Epithelial cell of esophagus (primary cell): ENCODE measurements at regions not wholly inside any gene's neighbourhood (a gene's known extent, or its start where the extent isn't known, plus 50 kb on each side); places are given as distances from the start of the nearest gene placed in this dataset.

Source experiments
- DNase-seq: peaks from one replicate; pipeline ENCODE4 v3.0.0; 2010; ENCODE audit warnings: low read depth
- H3K4me3 ChIP-seq: 2 replicates; pipeline ENCODE4 v1.5.1; 2011; ENCODE audit warnings: mild to moderate bottlenecking, low read length, control low read depth
- TF ChIP-seq, protein P1 (sequence below): IDR thresholded peaks from 2 replicates; pipeline ENCODE4 v1.5.1; 2011; ENCODE audit warnings: low read depth, mild to moderate bottlenecking, low read length, control low read depth, inconsistent platforms; ENCODE audit not compliant: insufficient read depth; ENCODE audit errors: missing control alignments

DNA sequence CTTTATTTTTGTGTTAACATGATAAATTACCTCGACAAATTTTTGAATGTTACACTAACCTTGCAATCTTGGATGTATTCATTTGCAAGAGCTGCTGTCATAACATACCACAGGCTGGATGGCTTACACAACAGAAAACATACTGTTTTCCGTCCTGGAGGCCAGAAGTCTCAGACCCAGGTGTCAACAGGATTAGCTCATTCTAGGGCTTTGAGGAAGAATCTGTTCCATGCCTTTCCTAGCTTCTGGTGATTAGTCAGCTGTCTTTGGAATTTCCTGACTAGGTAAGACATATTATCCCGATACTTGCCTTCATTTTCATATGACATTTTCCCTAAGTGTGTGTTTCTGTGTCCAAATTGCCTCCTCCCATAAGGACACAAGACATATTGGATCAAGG is 188.6 kb upstream of the CDH19 start:
- TF ChIP-seq, protein P1, sequence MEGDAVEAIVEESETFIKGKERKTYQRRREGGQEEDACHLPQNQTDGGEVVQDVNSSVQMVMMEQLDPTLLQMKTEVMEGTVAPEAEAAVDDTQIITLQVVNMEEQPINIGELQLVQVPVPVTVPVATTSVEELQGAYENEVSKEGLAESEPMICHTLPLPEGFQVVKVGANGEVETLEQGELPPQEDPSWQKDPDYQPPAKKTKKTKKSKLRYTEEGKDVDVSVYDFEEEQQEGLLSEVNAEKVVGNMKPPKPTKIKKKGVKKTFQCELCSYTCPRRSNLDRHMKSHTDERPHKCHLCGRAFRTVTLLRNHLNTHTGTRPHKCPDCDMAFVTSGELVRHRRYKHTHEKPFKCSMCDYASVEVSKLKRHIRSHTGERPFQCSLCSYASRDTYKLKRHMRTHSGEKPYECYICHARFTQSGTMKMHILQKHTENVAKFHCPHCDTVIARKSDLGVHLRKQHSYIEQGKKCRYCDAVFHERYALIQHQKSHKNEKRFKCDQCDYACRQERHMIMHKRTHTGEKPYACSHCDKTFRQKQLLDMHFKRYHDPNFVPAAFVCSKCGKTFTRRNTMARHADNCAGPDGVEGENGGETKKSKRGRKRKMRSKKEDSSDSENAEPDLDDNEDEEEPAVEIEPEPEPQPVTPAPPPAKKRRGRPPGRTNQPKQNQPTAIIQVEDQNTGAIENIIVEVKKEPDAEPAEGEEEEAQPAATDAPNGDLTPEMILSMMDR = no peak

DNA sequence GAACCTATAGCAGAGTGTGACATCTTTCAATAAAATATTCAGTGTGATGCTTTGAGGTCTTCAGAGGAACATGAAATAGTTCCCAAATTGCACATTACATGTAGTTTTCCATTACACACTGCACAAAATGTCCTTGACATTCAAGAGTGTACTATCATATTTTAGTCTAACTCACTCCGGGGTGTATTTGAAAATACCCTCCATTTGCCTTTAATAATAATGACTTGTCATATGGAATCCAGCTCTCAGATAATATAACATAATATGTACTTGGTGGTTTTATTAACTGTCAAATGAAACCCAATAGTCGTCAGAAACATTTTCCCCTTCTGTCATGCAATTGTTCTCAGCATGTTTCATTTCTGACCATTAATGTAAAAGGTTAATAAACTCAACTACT is 176.7 kb upstream of the CDH19 start:
- H3K4me3 ChIP-seq = no peak overlapping the region
- DNase-seq = no peak
- TF ChIP-seq, protein P1 = no peak

More for the DNA sequence above, 188.6 kb upstream of the CDH19 start:
- H3K4me3 ChIP-seq = no peak overlapping the region
- peak; percentile 70 for DNase-seq

DNA sequence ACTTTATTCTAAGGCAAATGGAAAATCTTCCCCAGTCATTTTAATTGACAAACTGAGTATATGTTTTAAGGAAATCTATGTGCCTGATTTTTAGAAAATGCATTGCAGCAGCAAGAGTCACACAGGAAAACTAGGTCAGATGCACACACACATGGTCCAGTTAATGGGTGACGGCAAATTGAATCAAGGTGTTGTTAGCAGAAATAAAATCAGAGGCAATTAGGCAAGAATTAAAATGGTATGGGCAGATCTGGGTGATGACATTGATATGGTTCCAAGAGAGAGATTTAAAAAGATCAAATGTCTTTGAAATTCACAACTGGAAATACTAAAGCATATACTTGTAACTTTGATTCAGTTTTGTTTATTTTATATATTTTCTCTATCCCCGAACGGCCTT is 174.2 kb upstream of the CDH19 start:
- TF ChIP-seq, protein P1 = no peak
- H3K4me3 ChIP-seq = no peak overlapping the region
- no peak for DNase-seq

DNA sequence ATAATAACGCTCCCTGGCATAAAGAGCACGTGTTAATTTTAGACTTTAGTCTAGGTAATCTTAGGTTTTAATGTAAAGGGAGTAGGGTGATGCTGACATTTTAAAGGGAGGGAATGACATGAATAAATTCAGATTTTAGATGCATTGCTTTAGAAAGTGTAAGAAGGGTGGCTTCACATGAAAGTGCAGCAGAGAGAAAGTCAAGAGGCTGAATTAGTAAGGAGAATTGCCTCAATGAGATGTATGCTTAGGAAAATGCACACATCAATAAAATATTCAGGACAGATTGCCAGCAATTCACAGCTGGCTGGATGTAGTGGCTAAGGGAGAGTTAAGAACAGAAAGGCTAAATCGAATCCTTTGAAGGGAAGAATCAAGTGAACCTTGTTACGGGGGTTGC is 165.5 kb upstream of the CDH19 start:
- no peak for DNase-seq
- TF ChIP-seq, protein P1 = no peak
- no peak overlapping the region for H3K4me3 ChIP-seq

DNA sequence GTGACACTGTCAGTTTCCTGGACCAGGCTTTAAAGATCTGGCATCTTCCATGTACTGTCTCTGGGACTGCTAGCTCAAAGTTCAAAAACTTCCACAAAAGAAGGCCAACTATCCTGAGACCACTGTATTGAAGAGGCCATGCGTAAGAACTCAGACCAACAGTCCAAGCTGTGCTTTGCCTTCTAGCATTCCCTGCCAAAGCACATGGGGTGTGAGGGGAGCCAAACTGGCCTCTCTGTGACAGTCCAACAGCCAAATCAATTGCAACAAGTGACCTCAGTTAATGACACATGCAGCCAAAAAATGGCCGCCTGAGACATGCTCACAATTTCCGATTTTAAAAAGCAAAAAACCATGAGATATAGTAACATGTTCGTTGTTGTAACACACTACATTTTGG is 160.3 kb upstream of the CDH19 start:
- no peak for DNase-seq
- TF ChIP-seq, protein P1 = no peak
- no peak overlapping the region for H3K4me3 ChIP-seq

DNA sequence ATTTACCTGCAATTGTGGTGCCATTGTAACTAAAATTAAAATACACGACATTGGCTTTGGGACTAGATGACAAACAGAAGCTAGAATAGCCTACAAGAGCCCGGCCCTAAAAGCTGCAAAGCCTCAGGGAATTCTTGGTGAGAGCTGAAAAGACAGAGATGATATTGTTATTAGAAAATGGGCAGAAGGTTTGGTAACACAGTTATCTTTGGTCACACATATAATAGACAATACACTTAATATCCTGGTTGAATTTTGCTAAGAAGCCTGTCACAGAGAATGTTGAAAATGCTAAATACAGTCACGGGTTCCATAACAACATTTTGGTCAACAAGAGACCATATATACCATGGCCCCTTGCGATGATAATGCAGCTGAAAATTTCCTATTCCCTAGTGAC is 157.3 kb upstream of the CDH19 start:
- DNase-seq = no peak
- no peak overlapping the region for H3K4me3 ChIP-seq
- TF ChIP-seq, protein P1 = no peak

DNA sequence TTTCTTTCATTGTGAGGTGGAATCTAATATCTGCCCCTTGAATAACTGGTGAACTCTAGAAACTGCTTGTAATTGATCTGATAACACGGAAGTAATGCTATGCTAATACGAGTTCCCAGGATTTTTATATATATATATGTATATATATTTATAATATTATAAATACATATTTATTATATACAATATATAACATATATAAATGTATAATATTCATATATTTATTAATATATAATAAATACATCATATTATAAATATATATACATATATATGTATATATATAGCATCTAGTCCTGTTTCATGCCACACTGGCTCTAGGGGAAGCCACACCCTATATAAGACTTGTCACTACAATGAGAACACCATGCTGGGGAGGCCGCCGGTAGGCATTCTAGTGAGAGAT is 156.7 kb upstream of the CDH19 start:
- H3K4me3 ChIP-seq = no peak overlapping the region
- TF ChIP-seq, protein P1 = no peak
- DNase-seq = no peak
